Smooth muscle cell (in vitro differentiated cells): ENCODE measurements at regions not wholly inside any gene's neighbourhood (a gene's known extent, or its start where the extent isn't known, plus 50 kb on each side); places are given as distances from the start of the nearest gene placed in this dataset.
"Not testable (repeated sequence)": the region's sequence is repeated elsewhere in the genome, so short reads cannot be mapped to it uniquely, and the experiment has no call there.

ENCODE experiments used
- DNase-seq: peaks from one replicate; lab custom pipeline; 2025; ENCODE audit not compliant: unreplicated experiment; lab: John Stamatoyannopoulos, UW
- H2AFZ ChIP-seq: fragments of 200-600 bp; sonication (generic); 2 replicates; pipeline ENCODE4 v1.6.0; 2016; ENCODE audit warnings: antibody characterized with exemption, low read depth, mild to moderate bottlenecking
- H3F3A ChIP-seq: fragments of 200-600 bp; sonication (generic); 2 replicates; pipeline ENCODE4 v1.6.0; 2017; ENCODE audit warnings: antibody characterized with exemption, low read depth
- H3K27ac ChIP-seq: fragments of 200-600 bp; sonication (generic); 2 replicates; pipeline ENCODE4 v1.5.1; 2016; ENCODE audit warnings: low read depth, mild to moderate bottlenecking
- H3K27me3 ChIP-seq: fragments of 200-600 bp; sonication (generic); 2 replicates; pipeline ENCODE4 v1.6.1; 2016; ENCODE audit warnings: low read depth, mild to moderate bottlenecking
- H3K36me3 ChIP-seq: fragments of 200-600 bp; sonication (generic); 2 replicates; pipeline ENCODE4 v1.5.1; 2016; ENCODE audit warnings: low read depth
- H3K4me1 ChIP-seq: fragments of 200-600 bp; sonication (generic); 2 replicates; pipeline ENCODE4 v1.5.1; 2016; ENCODE audit warnings: low read depth
- H3K4me2 ChIP-seq: fragments of 200-600 bp; sonication (generic); 2 replicates; pipeline ENCODE4 v1.6.0; 2016; ENCODE audit warnings: mild to moderate bottlenecking
- H3K4me3 ChIP-seq: fragments of 200-600 bp; sonication (generic); 2 replicates; pipeline ENCODE4 v1.5.1; 2016; ENCODE audit warnings: mild to moderate bottlenecking
- H3K79me2 ChIP-seq: fragments of 200-600 bp; sonication (generic); 2 replicates; pipeline ENCODE4 v1.6.0; 2016; ENCODE audit warnings: low read depth, mild to moderate bottlenecking
- H3K9ac ChIP-seq: fragments of 200-600 bp; sonication (generic); 2 replicates; pipeline ENCODE4 v1.6.0; 2016; ENCODE audit warnings: low read depth
- H3K9me3 ChIP-seq: fragments of 200-600 bp; sonication (generic); replicated peaks from 2 replicates; pipeline ENCODE4 v1.5.1; 2016; ENCODE audit warnings: low read depth
- H4K20me1 ChIP-seq: fragments of 200-600 bp; sonication (generic); 2 replicates; pipeline ENCODE4 v1.6.0; 2016; ENCODE audit warnings: low read depth
- CTCF ChIP-seq: fragments of 200-600 bp; sonication (generic); IDR thresholded peaks from 2 replicates; pipeline ENCODE4 v1.5.1; 2017; ENCODE audit warnings: borderline replicate concordance, mild to moderate bottlenecking, antibody characterized with exemption; ENCODE audit not compliant: insufficient read depth, poor library complexity, severe bottlenecking
- WGBS: methylation state at CpG from one replicate; pipeline ENCODE4 v1.1.7; 2016; ENCODE audit warnings: low lambda C conversion rate; 5-methylcytosine and 5-hydroxymethylcytosine counted together

DNA sequence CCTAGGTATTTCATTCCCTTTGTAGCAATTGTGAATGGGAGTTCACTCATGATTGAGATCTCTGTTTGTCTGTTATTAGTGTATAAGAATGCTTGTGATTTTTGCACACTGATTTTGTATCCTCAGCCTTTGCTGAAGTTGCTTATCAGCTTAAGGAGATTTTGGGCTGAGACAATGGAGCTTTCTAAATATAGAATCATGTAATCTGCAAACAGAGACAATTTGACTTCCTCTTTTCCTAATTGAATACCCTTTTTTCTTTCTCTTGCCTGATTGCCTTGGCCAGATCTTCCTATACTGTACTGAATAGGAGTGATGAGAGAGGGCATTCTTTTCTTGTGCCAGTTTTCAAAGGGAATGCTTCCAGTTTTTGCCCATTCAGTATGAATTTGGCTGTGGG, 398.1 kb downstream of the SRGAP2C start:
- H3K79me2 ChIP-seq, H4K20me1 ChIP-seq, H3K9me3 ChIP-seq, H3K4me2 ChIP-seq, H3K4me3 ChIP-seq, H3K36me3 ChIP-seq, DNase-seq, H3K9ac ChIP-seq, H2AFZ ChIP-seq, H3F3A ChIP-seq, H3K27ac ChIP-seq, H3K4me1 ChIP-seq, H3K27me3 ChIP-seq: not testable (repeated sequence)

- Histone ChIP-seq H3K9me3 (no peaks in the 10 kb centered on the region), H3K27ac (no peak overlapping the region), H3K4me2 (no peak overlapping the region), H3K9ac (no peak overlapping the region), H3F3A (no peaks in the 10 kb centered on the region), H3K79me2 (no peaks in the 10 kb centered on the region), H3K4me1 (no peaks in the 10 kb centered on the region), H4K20me1 (no peaks in the 10 kb centered on the region), H3K4me3 (no peak overlapping the region), H3K36me3 (no peaks in the 10 kb centered on the region), H3K27me3 (no peaks in the 10 kb centered on the region), H2AFZ (no peak overlapping the region)
- WGBS: 74% methylated on average over 15 of the region's 15 CpGs
- DNase-seq: no peak
- no peak for TF ChIP-seq CTCF
These were observed 401.8 kb downstream of the SRGAP2C start for GRCh38 chr1:121586369-121587229.

DNA sequence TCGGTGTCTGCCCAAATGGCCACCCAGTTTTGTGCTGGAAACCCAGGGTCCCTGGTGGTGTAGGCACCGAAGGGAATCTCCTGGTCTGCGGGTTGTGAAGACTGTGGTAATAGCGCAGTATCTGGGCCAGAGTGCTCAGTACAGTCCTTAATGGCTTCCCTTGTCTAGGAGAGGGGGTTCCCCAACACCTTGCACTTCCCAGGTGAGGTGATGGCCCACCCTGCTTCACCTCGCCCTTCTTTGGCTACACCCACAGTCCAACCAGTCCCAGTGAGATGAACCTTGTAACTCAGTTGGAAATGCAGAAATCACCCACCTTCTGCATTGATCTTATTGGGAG, 402.4 kb downstream of the SRGAP2C start:
- Histone ChIP-seq H3K79me2 (no peaks in the 10 kb centered on the region), H4K20me1 (no peaks in the 10 kb centered on the region), H3K9ac (no peak overlapping the region), H3F3A (no peaks in the 10 kb centered on the region), H2AFZ (no peak overlapping the region), H3K27ac (no peak overlapping the region), H3K4me3 (no peak overlapping the region), H3K36me3 (no peaks in the 10 kb centered on the region), H3K4me1 (no peaks in the 10 kb centered on the region), H3K27me3 (no peaks in the 10 kb centered on the region), H3K9me3 (no peaks in the 10 kb centered on the region), H3K4me2 (no peak overlapping the region)
- no peak for DNase-seq
- no peak for TF ChIP-seq CTCF
- WGBS: 93% methylated on average over 5 of the region's 5 CpGs

DNA sequence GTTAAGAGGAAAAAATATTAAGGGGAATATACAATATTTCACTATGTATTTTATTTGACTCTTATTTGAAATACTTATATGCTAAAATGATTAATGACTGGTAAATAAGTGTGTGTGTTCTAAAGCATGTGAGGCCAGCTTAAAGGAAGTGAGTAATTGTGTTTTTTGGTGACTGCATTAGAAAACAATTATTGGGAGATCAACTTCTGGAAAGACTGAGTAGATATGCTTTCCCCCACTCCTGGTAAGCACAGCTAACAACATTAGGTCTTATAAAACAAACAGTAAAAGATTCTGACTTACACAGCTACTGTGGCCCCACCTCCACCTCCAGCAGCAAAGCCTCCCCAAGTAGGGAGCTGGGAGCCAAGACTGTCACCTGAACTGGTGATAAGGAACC, 403.0 kb downstream of the SRGAP2C start:
- H3K27ac ChIP-seq: no peak overlapping the region
- no peak for DNase-seq
- H4K20me1 ChIP-seq: no peaks in the 10 kb centered on the region
- H3K79me2 ChIP-seq: no peaks in the 10 kb centered on the region
- no peak overlapping the region for H3K4me2 ChIP-seq
- H3K4me1 ChIP-seq: no peaks in the 10 kb centered on the region
- H3K9me3 ChIP-seq: no peaks in the 10 kb centered on the region
- no peak overlapping the region for H3K4me3 ChIP-seq
- no peak overlapping the region for H3K9ac ChIP-seq
- no peak for TF ChIP-seq CTCF
- no peaks in the 10 kb centered on the region for H3F3A ChIP-seq
- H2AFZ ChIP-seq: no peak overlapping the region
- H3K27me3 ChIP-seq: no peaks in the 10 kb centered on the region
- no peaks in the 10 kb centered on the region for H3K36me3 ChIP-seq
